ENCODE measurements at regions not wholly inside any gene's neighbourhood (a gene's known extent, or its start where the extent isn't known, plus 50 kb on each side); places are given as distances from the start of the nearest gene placed in this dataset.

DNA sequence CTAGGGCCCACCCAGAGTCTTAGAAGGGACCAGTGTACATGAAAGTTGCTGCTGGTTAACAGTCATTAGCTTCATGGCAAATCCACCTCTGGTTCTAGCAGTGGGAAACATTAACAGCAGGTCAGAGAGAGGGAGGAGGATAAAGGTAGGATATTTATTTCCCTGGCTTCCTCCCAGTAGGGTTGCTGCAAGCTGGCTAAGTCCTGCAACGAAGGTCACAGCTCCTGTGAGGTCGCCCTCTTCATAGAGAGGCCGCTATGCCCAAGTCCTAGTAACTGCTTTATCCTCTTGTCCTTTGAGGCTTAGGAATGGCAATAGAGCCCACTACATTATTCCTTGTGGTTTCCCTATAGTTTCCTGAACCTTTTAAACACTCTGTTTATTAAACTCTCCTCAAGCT is 84.0 kb upstream of the ACSL3 start:
- Histone ChIP-seq H3K4ac (ENCODE audit: low read depth, low read length) (no peak overlapping the region), H3K27ac (ENCODE audit: insufficient read depth, low read length) (no peak overlapping the region), H2BK15ac (ENCODE audit: low read depth, low read length) (no peak overlapping the region), H2BK5ac (ENCODE audit: low read depth, low read length, poor library complexity, severe bottlenecking) (no peak overlapping the region), H3K14ac (replicated peaks; ENCODE audit: low read depth, low read length) (no peak overlapping the region), H3K4me1 (ENCODE audit: control insufficient read depth, insufficient read depth, low read length) (no peaks in the 10 kb centered on the region), H3K36me3 (ENCODE audit: control insufficient read depth, insufficient read depth, low read length) (no peaks in the 10 kb centered on the region), H2AK9ac (replicated peaks; ENCODE audit: low read depth, low read length, poor library complexity) (no peak overlapping the region), H4K8ac (ENCODE audit: low read depth in 2 of 2, low read length in 2 of 2) (no peak overlapping the region), H2AK5ac (ENCODE audit: low read depth, low read length) (no peak overlapping the region), H2AFZ (replicated peaks; ENCODE audit: low read length, poor library complexity) (no peak overlapping the region), H3K79me1 (ENCODE audit: low read depth in 1 of 2, low read length in 2 of 2) (no peaks in the 10 kb centered on the region), H3K23ac (ENCODE audit: low read depth, low read length) (no peak overlapping the region), H3K27me3 (ENCODE audit: control insufficient read depth, insufficient read depth, low read length) (peaks cover 2% of the 10 kb centered on the region), H3K4me3 (ENCODE audit: insufficient read depth, low read depth, low read length) (no peak overlapping the region), H3K9me3 (ENCODE audit: control insufficient read depth, insufficient read depth, low read length) (no peaks in the 10 kb centered on the region), H3K4me2 (ENCODE audit: low read depth, low read length) (no peak overlapping the region), H3K56ac (ENCODE audit: extremely low read depth, insufficient read depth, low read length) (no peak overlapping the region), H2BK20ac (ENCODE audit: low read depth, low read length) (no peak overlapping the region), H4K91ac (ENCODE audit: insufficient read depth, low read depth, low read length) (no peak overlapping the region), H2BK120ac (ENCODE audit: low read depth, low read length) (no peak overlapping the region), H4K20me1 (ENCODE audit: insufficient read depth, low read length) (no peaks in the 10 kb centered on the region), H3K9ac (ENCODE audit: low read depth, low read length) (no peak overlapping the region), H3K18ac (ENCODE audit: low read depth, low read length) (no peak overlapping the region), H4K5ac (ENCODE audit: low read depth, low read length) (no peak overlapping the region), H3K9me1 (ENCODE audit: insufficient read depth, low read length) (0 out of 2 replicates have a peak, but pooled peaks cover 3% of the 10 kb centered on the region)
- in situ Hi-C loops (cut with MboI; ENCODE audit: low sequenced_read_pairs), result no loop called here
- ChIA-PET CTCF (interaction anchor here (0.6 kb wide), 1 partner anchor 205 kb away, joined by 3 read pairs; no protein-coding TSS in a partner anchor), POLR2A (ENCODE audit: unreplicated experiment) (no interaction called here)
- intact Hi-C loops (cut with micrococcal nuclease), result no loop called here
- no TSS peak for BruUV-seq (replicated peaks)
- DNase-seq, result no peak
- no peak for TF ChIP-seq CEBPB (IDR thresholded peaks at IDR 0.05; ENCODE audit: low read depth, low read length)
- TF ChIP-seq, protein P1, sequence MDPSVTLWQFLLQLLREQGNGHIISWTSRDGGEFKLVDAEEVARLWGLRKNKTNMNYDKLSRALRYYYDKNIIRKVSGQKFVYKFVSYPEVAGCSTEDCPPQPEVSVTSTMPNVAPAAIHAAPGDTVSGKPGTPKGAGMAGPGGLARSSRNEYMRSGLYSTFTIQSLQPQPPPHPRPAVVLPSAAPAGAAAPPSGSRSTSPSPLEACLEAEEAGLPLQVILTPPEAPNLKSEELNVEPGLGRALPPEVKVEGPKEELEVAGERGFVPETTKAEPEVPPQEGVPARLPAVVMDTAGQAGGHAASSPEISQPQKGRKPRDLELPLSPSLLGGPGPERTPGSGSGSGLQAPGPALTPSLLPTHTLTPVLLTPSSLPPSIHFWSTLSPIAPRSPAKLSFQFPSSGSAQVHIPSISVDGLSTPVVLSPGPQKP (IDR thresholded peaks at IDR 0.05; ENCODE audit: borderline replicate concordance, low read depth, low read length), result no peak
- no peak for ATAC-seq (ENCODE audit: low read depth)
- dilution Hi-C loops (cut with HindIII; ENCODE audit: low sequenced_read_pairs, unreplicated experiment), result no loop called here
- 93% methylated on average over 3 of the region's 3 CpGs; no CpG with 5 or more reads in 1 of the 2 experiments for WGBS, 2 experiments (ENCODE audit: extremely low coverage in 2 of 2, insufficient read length in 1 of 2)

Measured in IMR-90 (cell line).